Endothelial cell of umbilical vein (primary cell): ENCODE measurements at regions not wholly inside any gene's neighbourhood (a gene's known extent, or its start where the extent isn't known, plus 50 kb on each side); places are given as distances from the start of the nearest gene placed in this dataset.

Source experiments
- BruUV-seq: library from RNA; stranded (reverse); fragments of 400-500 nt; replicated peaks from 2 replicates; lab custom pipeline; 2021; lab: Mats Ljungman, UMichigan
- CTCF ChIA-PET: fragments of 300-600, 350-600 bp; sonication (Branson Sonifier 250); formaldehyde crosslinking; loops from one replicate; lab custom pipeline; 2021; ENCODE audit warnings: antibody characterized with exemption, inconsistent platforms; lab: Charles Lee
- POLR2A ChIA-PET: fragments of 300-600, 350-600 bp; sonication (Branson Sonifier 250); formaldehyde crosslinking; loops from one replicate; lab custom pipeline; 2021; ENCODE audit warnings: antibody characterized with exemption, inconsistent platforms; lab: Charles Lee
- DNase-seq: peaks from one replicate; pipeline ENCODE4 v3.0.0-alpha.2; 2011; ENCODE audit warnings: low read depth, low spot score
- FAIRE-seq: peaks from 2 replicates; lab custom pipeline; 2011; peaks lifted over from hg19 to GRCh38; lab: Jason Lieb, UNC
- H2AFZ ChIP-seq: 2 replicates; pipeline ENCODE4 v1.6.0; 2012; ENCODE audit warnings: low read depth, low read length, control low read depth, inconsistent platforms
- H3K27ac ChIP-seq: 2 replicates; pipeline ENCODE4 v1.5.1; 2011; ENCODE audit warnings: low read depth, mild to moderate bottlenecking, control low read depth, low read length, moderate library complexity; ENCODE audit not compliant: insufficient read depth
- H3K27me3 ChIP-seq, 2 experiments: 2 replicates each; pipeline versions ENCODE4 v1.6.0 to v1.6.1; 2011; ENCODE audit warnings: low read length in 2 of 2, mixed read lengths in 1 of 2; ENCODE audit not compliant: control insufficient read depth in 2 of 2, insufficient read depth in 2 of 2
- H3K36me3 ChIP-seq, 2 experiments: 2 replicates in 1 of 2; 3 replicates in 1 of 2; pipeline ENCODE4 v1.5.1; 2011; ENCODE audit warnings: low read length in 2 of 2, mild to moderate bottlenecking in 1 of 2, moderate library complexity in 1 of 2; ENCODE audit not compliant: control insufficient read depth in 2 of 2, insufficient read depth in 2 of 2; ENCODE audit errors: extremely low read depth in 1 of 2
- H3K4me1 ChIP-seq: 3 replicates; pipeline ENCODE4 v1.5.1; 2011; ENCODE audit warnings: mild to moderate bottlenecking, low read length; ENCODE audit not compliant: control insufficient read depth, insufficient read depth; ENCODE audit errors: extremely low read depth
- H3K4me2 ChIP-seq: 2 replicates; pipeline ENCODE4 v1.6.1; 2011; ENCODE audit warnings: low read length, control low read depth, mixed read lengths; ENCODE audit not compliant: insufficient read depth
- H3K4me3 ChIP-seq, 3 experiments: fragments of 200-600 bp in 1 of 3; sonication (generic), shearing (Covaris generic) in 1 of 3; replicated peaks in 1 of 3; 2 replicates each; pipeline ENCODE4 v1.5.1; 2011 to 2016; ENCODE audit warnings: control low read depth in 3 of 3, low read length in 3 of 3, mild to moderate bottlenecking in 2 of 3, inconsistent platforms in 1 of 3, low read depth in 1 of 3, moderate library complexity in 1 of 3; ENCODE audit not compliant: insufficient read depth in 1 of 3
- H3K79me2 ChIP-seq: 2 replicates; pipeline ENCODE4 v1.6.0; 2012; ENCODE audit warnings: low read length, inconsistent platforms; ENCODE audit not compliant: control insufficient read depth, insufficient read depth
- H3K9ac ChIP-seq: replicated peaks from 2 replicates; pipeline ENCODE3; 2011; ENCODE audit warnings: low read length, control low read depth; ENCODE audit not compliant: insufficient read depth; ENCODE audit errors: extremely low read depth
- H3K9me1 ChIP-seq: replicated peaks from 3 replicates; pipeline ENCODE4 v1.6.0; 2011; ENCODE audit warnings: mild to moderate bottlenecking, low read length; ENCODE audit not compliant: control insufficient read depth, insufficient read depth; ENCODE audit errors: extremely low read depth
- H3K9me3 ChIP-seq: replicated peaks from 2 replicates; pipeline ENCODE4 v1.5.1; 2012; ENCODE audit warnings: low read length, inconsistent platforms; ENCODE audit not compliant: control insufficient read depth, insufficient read depth
- H4K20me1 ChIP-seq: replicated peaks from 2 replicates; pipeline ENCODE3; 2011; ENCODE audit warnings: mild to moderate bottlenecking, low read length; ENCODE audit not compliant: control insufficient read depth, insufficient read depth; ENCODE audit errors: extremely low read depth
- EZH2 ChIP-seq: IDR thresholded peaks from 2 replicates; pipeline ENCODE4 v1.6.1; 2012; ENCODE audit warnings: borderline replicate concordance, low read depth, mild to moderate bottlenecking, moderate library complexity, low read length, inconsistent platforms; ENCODE audit not compliant: severe bottlenecking
- FOS ChIP-seq: IDR thresholded peaks from 2 replicates; pipeline ENCODE4 v1.6.1; 2011; ENCODE audit warnings: mild to moderate bottlenecking, low read length, moderate library complexity, borderline replicate concordance; ENCODE audit not compliant: insufficient read depth
- GATA2 ChIP-seq: IDR thresholded peaks from 2 replicates; pipeline ENCODE4 v1.7.0; 2011; ENCODE audit warnings: low read depth, mild to moderate bottlenecking, moderate library complexity, mixed read lengths, low read length; ENCODE audit not compliant: insufficient read length, insufficient read depth
- JUN ChIP-seq: IDR thresholded peaks from 2 replicates; pipeline ENCODE4 v1.6.1; 2011; ENCODE audit warnings: borderline replicate concordance, low read depth; ENCODE audit not compliant: insufficient read length, insufficient read depth
- MAX ChIP-seq: IDR thresholded peaks from 2 replicates; pipeline ENCODE4 v1.6.1; 2011; ENCODE audit not compliant: insufficient read depth, insufficient read length
- MYC ChIP-seq: IDR thresholded peaks from one replicate; pipeline ENCODE4 v1.6.1; 2011; ENCODE audit warnings: mild to moderate bottlenecking, low read depth, low read length
- POLR2A ChIP-seq: IDR thresholded peaks from 2 replicates; pipeline ENCODE4 v1.6.1; 2012; ENCODE audit warnings: low read depth, mild to moderate bottlenecking, control low read depth, low read length
- POLR2AphosphoS5 ChIP-seq: IDR thresholded peaks from 2 replicates; pipeline ENCODE4 v1.6.1; 2012; ENCODE audit warnings: low read depth, mild to moderate bottlenecking, control low read depth, low read length, moderate library complexity; ENCODE audit not compliant: insufficient read depth
- dilution Hi-C: fragments of 300-500 bp; cut with MboI; formaldehyde crosslinking; loops from one replicate; pipeline ENCODE4 v1.15.0; 2019; ENCODE audit warnings: low sequenced_read_pairs; ENCODE audit not compliant: extremely low pct_ligation_motif_present
- intact Hi-C: fragments of 100-400 bp; cut with micrococcal nuclease; formaldehyde crosslinking; loops from one replicate; pipeline ENCODE4 v1.10.0; 2022
- TF ChIP-seq, protein P1 (sequence below), 2 donors: IDR thresholded peaks; 1 replicate in 1 of 2; 2 replicates in 1 of 2; pipeline ENCODE4 v1.5.1; 2011; ENCODE audit warnings: low read length in 2 of 2, mild to moderate bottlenecking in 2 of 2, moderate library complexity in 2 of 2, control low read depth in 1 of 2, inconsistent platforms in 1 of 2, low read depth in 1 of 2; ENCODE audit not compliant: insufficient read depth in 1 of 2; ENCODE audit errors: extremely low read depth in 1 of 2

DNA sequence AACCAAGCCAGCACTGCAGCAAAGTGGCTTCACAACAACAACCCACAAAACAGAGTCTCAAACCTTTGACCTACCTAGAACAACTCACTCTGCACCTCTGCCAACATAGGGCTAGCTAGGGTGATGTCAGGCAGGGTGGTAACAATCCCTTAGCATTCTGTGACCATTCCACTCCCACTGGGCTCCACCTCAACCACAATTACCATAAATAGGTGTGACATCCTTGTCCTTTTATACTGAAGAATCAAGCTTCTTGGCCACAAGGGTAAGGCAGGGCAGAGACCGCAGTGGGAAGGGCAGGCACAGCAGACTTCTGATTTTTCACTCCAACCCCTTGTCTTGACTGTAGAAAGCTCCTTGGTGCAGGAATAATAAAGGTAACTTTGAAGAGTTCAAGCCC is 795.4 kb upstream of the DIAPH2 start:
- CTCF ChIA-PET = interaction anchor here (2.1 kb wide), 1 partner anchor 293 kb away, joined by 5 read pairs; no protein-coding TSS in a partner anchor
- Histone ChIP-seq H3K9me1 (no peaks in the 10 kb centered on the region), H4K20me1 (no peaks in the 10 kb centered on the region), H3K4me3 (no peak overlapping the region), H3K36me3 (no peaks in the 10 kb centered on the region), H3K27me3 (no peaks in the 10 kb centered on the region), H3K9me3 (no peaks in the 10 kb centered on the region), H2AFZ (no peak overlapping the region), H3K79me2 (no peaks in the 10 kb centered on the region), H3K4me1 (peaks cover 2% of the 10 kb centered on the region), H3K27ac (no peak overlapping the region), H3K9ac (no peak overlapping the region), H3K4me2 (no peak overlapping the region)
- dilution Hi-C loops = no loop called here
- BruUV-seq = no TSS peak
- DNase-seq (no peak), FAIRE-seq (no peak)
- intact Hi-C loops = no loop called here
- no peak for TF ChIP-seq POLR2A
- TF ChIP-seq MYC = no peak
- no peak for TF ChIP-seq GATA2
- no peak for TF ChIP-seq FOS
- TF ChIP-seq JUN = no peak
- TF ChIP-seq MAX = no peak
- TF ChIP-seq, protein P1, sequence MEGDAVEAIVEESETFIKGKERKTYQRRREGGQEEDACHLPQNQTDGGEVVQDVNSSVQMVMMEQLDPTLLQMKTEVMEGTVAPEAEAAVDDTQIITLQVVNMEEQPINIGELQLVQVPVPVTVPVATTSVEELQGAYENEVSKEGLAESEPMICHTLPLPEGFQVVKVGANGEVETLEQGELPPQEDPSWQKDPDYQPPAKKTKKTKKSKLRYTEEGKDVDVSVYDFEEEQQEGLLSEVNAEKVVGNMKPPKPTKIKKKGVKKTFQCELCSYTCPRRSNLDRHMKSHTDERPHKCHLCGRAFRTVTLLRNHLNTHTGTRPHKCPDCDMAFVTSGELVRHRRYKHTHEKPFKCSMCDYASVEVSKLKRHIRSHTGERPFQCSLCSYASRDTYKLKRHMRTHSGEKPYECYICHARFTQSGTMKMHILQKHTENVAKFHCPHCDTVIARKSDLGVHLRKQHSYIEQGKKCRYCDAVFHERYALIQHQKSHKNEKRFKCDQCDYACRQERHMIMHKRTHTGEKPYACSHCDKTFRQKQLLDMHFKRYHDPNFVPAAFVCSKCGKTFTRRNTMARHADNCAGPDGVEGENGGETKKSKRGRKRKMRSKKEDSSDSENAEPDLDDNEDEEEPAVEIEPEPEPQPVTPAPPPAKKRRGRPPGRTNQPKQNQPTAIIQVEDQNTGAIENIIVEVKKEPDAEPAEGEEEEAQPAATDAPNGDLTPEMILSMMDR (IDR thresholded peaks at IDR 0.05; ENCODE audit: extremely low read depth in 1 of 2, insufficient read depth in 1 of 2, low read depth in 1 of 2, low read length in 2 of 2) = no peak
- POLR2A ChIA-PET = no interaction called here

- dilution Hi-C loops (no loop called here), intact Hi-C loops (no loop called here)
- no peak for DNase-seq
- Histone ChIP-seq H3K4me3 (no peak overlapping the region), H3K9ac (no peak overlapping the region), H3K79me2 (no peaks in the 10 kb centered on the region), H3K27me3 (no peaks in the 10 kb centered on the region), H3K36me3 (no peaks in the 10 kb centered on the region), H3K27ac (no peak overlapping the region), H3K9me3 (no peaks in the 10 kb centered on the region), H3K4me1 (no peaks in the 10 kb centered on the region), H2AFZ (no peak overlapping the region), H3K4me2 (no peak overlapping the region), H3K9me1 (no peaks in the 10 kb centered on the region), H4K20me1 (no peaks in the 10 kb centered on the region)
- BruUV-seq = no TSS peak
- CTCF ChIA-PET = interaction anchor here (2.1 kb wide), 1 partner anchor 10 kb away, joined by 6 read pairs; no protein-coding TSS in a partner anchor
- no peak for FAIRE-seq
- POLR2A ChIA-PET = no interaction called here
- TF ChIP-seq, protein P1 (IDR thresholded peaks at IDR 0.05; ENCODE audit: extremely low read depth in 1 of 2, insufficient read depth in 1 of 2, low read depth in 1 of 2, low read length in 2 of 2) = no peak
- TF ChIP-seq JUN (no peak), MYC (no peak), POLR2AphosphoS5 (no peak), GATA2 (no peak), MAX (no peak), POLR2A (no peak), EZH2 (no peak), FOS (no peak)
These were observed 791.0 kb upstream of the DIAPH2 start for GRCh38 chrX:95893636-95894035.
